ENCODE measurements at regions not wholly inside any gene's neighbourhood (a gene's known extent, or its start where the extent isn't known, plus 50 kb on each side); places are given as distances from the start of the nearest gene placed in this dataset.

- H3K4me3 ChIP-seq (ENCODE audit: low read depth, low read length) = no peak overlapping the region
- peaks cover 3% of the 10 kb centered on the region; the same call in 1 of the 2 replicates for H3K9me3 ChIP-seq (ENCODE audit: control insufficient read depth, insufficient read depth, low read length)
- no peak overlapping the region for H3K9ac ChIP-seq (ENCODE audit: low read depth, low read length)
- no peaks in the 10 kb centered on the region for H3K27me3 ChIP-seq (ENCODE audit: control insufficient read depth, insufficient read depth, low read length)
- H3K27ac ChIP-seq (ENCODE audit: low read depth, low read length) = no peak overlapping the region
- peaks cover 16% of the 10 kb centered on the region for H3K4me1 ChIP-seq (ENCODE audit: control insufficient read depth, insufficient read depth, low read length)
- H3K36me3 ChIP-seq (ENCODE audit: control insufficient read depth, insufficient read depth, low read length) = no peaks in the 10 kb centered on the region
Observed at GRCh38 chr7:42758124-42758523, 153.7 kb downstream of the C7orf25 start.

GRCh38 chr7:42756841-42757240 lies 155.0 kb downstream of the C7orf25 start:
- Histone ChIP-seq H3K9me3 (ENCODE audit: control insufficient read depth, insufficient read depth, low read length) (peaks cover 3% of the 10 kb centered on the region; the same call in 1 of the 2 replicates), H3K4me1 (ENCODE audit: control insufficient read depth, insufficient read depth, low read length) (peaks cover 16% of the 10 kb centered on the region), H3K4me3 (ENCODE audit: low read depth, low read length) (no peak overlapping the region), H3K9ac (ENCODE audit: low read depth, low read length) (no peak overlapping the region), H3K27ac (ENCODE audit: low read depth, low read length) (no peak overlapping the region), H3K27me3 (ENCODE audit: control insufficient read depth, insufficient read depth, low read length) (no peaks in the 10 kb centered on the region), H3K36me3 (ENCODE audit: control insufficient read depth, insufficient read depth, low read length) (no peaks in the 10 kb centered on the region)

GRCh38 chr7:42753811-42754363 lies 158.0 kb downstream of the C7orf25 start:
- Histone ChIP-seq H3K27me3 (ENCODE audit: control insufficient read depth, insufficient read depth, low read length) (no peaks in the 10 kb centered on the region), H3K4me3 (ENCODE audit: low read depth, low read length) (no peak overlapping the region), H3K36me3 (ENCODE audit: control insufficient read depth, insufficient read depth, low read length) (no peaks in the 10 kb centered on the region), H3K9me3 (ENCODE audit: control insufficient read depth, insufficient read depth, low read length) (peaks cover 3% of the 10 kb centered on the region; the same call in 1 of the 2 replicates), H3K4me1 (ENCODE audit: control insufficient read depth, insufficient read depth, low read length) (peaks cover 16% of the 10 kb centered on the region), H3K27ac (ENCODE audit: low read depth, low read length) (peak overlapping the region; percentile 21), H3K9ac (ENCODE audit: low read depth, low read length) (no peak overlapping the region)

GRCh38 chr7:42753367-42753766 lies 158.5 kb downstream of the C7orf25 start:
- H3K27ac ChIP-seq (ENCODE audit: low read depth, low read length) = peak overlapping the region; percentile 21
- H3K9ac ChIP-seq (ENCODE audit: low read depth, low read length) = no peak overlapping the region
- peaks cover 16% of the 10 kb centered on the region for H3K4me1 ChIP-seq (ENCODE audit: control insufficient read depth, insufficient read depth, low read length)
- no peaks in the 10 kb centered on the region for H3K27me3 ChIP-seq (ENCODE audit: control insufficient read depth, insufficient read depth, low read length)
- H3K9me3 ChIP-seq (ENCODE audit: control insufficient read depth, insufficient read depth, low read length) = no peaks in the 10 kb centered on the region
- no peaks in the 10 kb centered on the region for H3K36me3 ChIP-seq (ENCODE audit: control insufficient read depth, insufficient read depth, low read length)
- H3K4me3 ChIP-seq (ENCODE audit: low read depth, low read length) = no peak overlapping the region

DNA sequence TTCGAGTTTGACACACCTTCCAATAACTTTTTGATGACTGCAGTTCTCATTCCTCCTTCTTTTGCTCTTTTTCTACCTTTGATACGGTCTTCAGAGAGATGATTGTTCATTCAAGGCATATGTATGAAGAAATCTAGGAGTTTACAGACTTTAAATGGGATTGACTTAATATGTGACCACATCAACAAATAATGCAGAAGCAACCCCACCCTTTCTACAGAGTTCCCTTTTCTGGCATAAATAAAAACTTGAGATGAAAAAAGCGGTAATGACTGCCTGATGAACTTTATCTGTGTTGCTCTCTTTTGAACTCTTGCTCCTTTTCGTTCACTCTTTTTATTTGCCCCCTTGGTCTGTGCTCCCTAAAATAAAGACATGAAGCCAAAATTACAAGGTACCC lies 161.7 kb downstream of the C7orf25 start:
- peaks cover 16% of the 10 kb centered on the region for H3K4me1 ChIP-seq (ENCODE audit: control insufficient read depth, insufficient read depth, low read length)
- no peak overlapping the region for H3K4me3 ChIP-seq (ENCODE audit: low read depth, low read length)
- H3K9me3 ChIP-seq (ENCODE audit: control insufficient read depth, insufficient read depth, low read length) = no peaks in the 10 kb centered on the region
- H3K27ac ChIP-seq (ENCODE audit: low read depth, low read length) = no peak overlapping the region
- no peaks in the 10 kb centered on the region for H3K36me3 ChIP-seq (ENCODE audit: control insufficient read depth, insufficient read depth, low read length)
- H3K27me3 ChIP-seq (ENCODE audit: control insufficient read depth, insufficient read depth, low read length) = no peaks in the 10 kb centered on the region
- no peak overlapping the region for H3K9ac ChIP-seq (ENCODE audit: low read depth, low read length)

- no peaks in the 10 kb centered on the region for H3K36me3 ChIP-seq (ENCODE audit: control insufficient read depth, insufficient read depth, low read length)
- no peak overlapping the region for H3K27ac ChIP-seq (ENCODE audit: low read depth, low read length)
- H3K9ac ChIP-seq (ENCODE audit: low read depth, low read length) = no peak overlapping the region
- H3K4me3 ChIP-seq (ENCODE audit: low read depth, low read length) = no peak overlapping the region
- no peaks in the 10 kb centered on the region for H3K9me3 ChIP-seq (ENCODE audit: control insufficient read depth, insufficient read depth, low read length)
- no peaks in the 10 kb centered on the region for H3K27me3 ChIP-seq (ENCODE audit: control insufficient read depth, insufficient read depth, low read length)
- peaks cover 4% of the 10 kb centered on the region; the same call in 1 of the 2 replicates for H3K4me1 ChIP-seq (ENCODE audit: control insufficient read depth, insufficient read depth, low read length)
Observed at GRCh38 chr7:42747044-42747443, 164.8 kb downstream of the C7orf25 start.

DNA sequence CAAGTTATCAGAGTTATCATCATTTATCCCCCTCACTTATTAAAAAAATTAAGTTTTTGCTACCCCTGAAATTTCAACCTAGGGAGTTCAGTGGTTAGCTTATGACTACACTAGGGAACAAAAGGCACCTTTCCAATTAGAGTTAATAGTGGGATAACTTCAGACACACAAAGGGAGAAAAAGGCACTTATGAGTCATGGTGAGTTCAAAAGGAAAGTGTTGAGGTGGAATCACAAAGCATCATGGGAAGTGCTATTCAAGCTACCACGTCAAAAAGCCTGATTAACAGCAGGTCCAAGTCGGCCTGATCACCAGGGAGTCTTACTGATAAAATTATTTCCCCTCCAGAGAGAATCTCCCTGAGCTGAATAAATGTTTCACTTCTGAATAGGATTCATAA lies 165.7 kb downstream of the C7orf25 start:
- Histone ChIP-seq H3K9ac (ENCODE audit: low read depth, low read length) (no peak overlapping the region), H3K4me1 (ENCODE audit: control insufficient read depth, insufficient read depth, low read length) (peaks cover 4% of the 10 kb centered on the region; the same call in 1 of the 2 replicates), H3K4me3 (ENCODE audit: low read depth, low read length) (no peak overlapping the region), H3K36me3 (ENCODE audit: control insufficient read depth, insufficient read depth, low read length) (no peaks in the 10 kb centered on the region), H3K27ac (ENCODE audit: low read depth, low read length) (no peak overlapping the region), H3K9me3 (ENCODE audit: control insufficient read depth, insufficient read depth, low read length) (no peaks in the 10 kb centered on the region), H3K27me3 (ENCODE audit: control insufficient read depth, insufficient read depth, low read length) (no peaks in the 10 kb centered on the region)

DNA sequence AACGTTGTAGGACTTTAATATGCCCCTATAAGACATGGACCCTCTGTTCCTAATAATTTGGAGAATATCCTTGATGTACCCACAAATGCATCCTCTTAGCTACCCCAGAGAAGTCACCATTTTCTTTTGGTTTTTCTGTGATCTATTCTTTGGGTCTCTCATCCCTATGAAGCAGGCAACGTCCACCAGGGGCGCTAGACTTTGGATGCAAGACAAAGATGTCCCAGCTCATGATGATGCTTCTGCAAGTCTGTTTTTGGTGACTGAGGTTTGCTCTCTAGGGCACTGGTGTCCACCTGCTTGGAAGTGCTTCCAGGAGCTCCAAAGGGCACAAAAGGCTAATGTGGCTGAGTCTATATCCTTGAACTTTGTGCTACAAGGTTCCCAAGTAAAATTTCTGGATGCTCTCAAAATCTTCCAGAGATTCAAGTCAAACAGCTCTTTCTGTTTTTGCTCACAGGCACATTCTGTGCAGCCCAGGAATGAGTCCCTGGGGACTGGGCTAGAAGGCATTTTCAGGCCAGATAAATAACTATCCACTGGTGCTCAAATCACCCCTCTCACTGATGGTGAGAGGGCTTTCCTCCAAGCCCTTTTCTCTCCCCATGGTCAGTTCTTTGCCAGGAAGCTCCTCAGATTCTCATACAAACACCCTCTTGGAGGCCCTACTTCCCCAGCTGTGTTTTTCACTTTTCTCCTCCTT lies 166.4 kb downstream of the C7orf25 start:
- no peaks in the 10 kb centered on the region for H3K9me3 ChIP-seq (ENCODE audit: control insufficient read depth, insufficient read depth, low read length)

GRCh38 chr7:42744746-42745145 lies 167.1 kb downstream of the C7orf25 start:
- no peak overlapping the region for H3K9ac ChIP-seq (ENCODE audit: low read depth, low read length)
- H3K9me3 ChIP-seq (ENCODE audit: control insufficient read depth, insufficient read depth, low read length) = no peaks in the 10 kb centered on the region
- H3K27me3 ChIP-seq (ENCODE audit: control insufficient read depth, insufficient read depth, low read length) = no peaks in the 10 kb centered on the region
- no peaks in the 10 kb centered on the region for H3K36me3 ChIP-seq (ENCODE audit: control insufficient read depth, insufficient read depth, low read length)
- H3K27ac ChIP-seq (ENCODE audit: low read depth, low read length) = no peak overlapping the region
- H3K4me3 ChIP-seq (ENCODE audit: low read depth, low read length) = no peak overlapping the region
- H3K4me1 ChIP-seq (ENCODE audit: control insufficient read depth, insufficient read depth, low read length) = peaks cover 4% of the 10 kb centered on the region; the same call in 1 of the 2 replicates

More for the DNA sequence above, 166.4 kb downstream of the C7orf25 start:
- H3K36me3 ChIP-seq (ENCODE audit: control insufficient read depth, insufficient read depth, low read length) = no peaks in the 10 kb centered on the region
- H3K4me3 ChIP-seq (ENCODE audit: low read depth, low read length) = no peak overlapping the region
- no peaks in the 10 kb centered on the region for H3K27me3 ChIP-seq (ENCODE audit: control insufficient read depth, insufficient read depth, low read length)
- no peak overlapping the region for H3K27ac ChIP-seq (ENCODE audit: low read depth, low read length)
- H3K4me1 ChIP-seq (ENCODE audit: control insufficient read depth, insufficient read depth, low read length) = peaks cover 4% of the 10 kb centered on the region; the same call in 1 of the 2 replicates
- no peak overlapping the region for H3K9ac ChIP-seq (ENCODE audit: low read depth, low read length)

DNA sequence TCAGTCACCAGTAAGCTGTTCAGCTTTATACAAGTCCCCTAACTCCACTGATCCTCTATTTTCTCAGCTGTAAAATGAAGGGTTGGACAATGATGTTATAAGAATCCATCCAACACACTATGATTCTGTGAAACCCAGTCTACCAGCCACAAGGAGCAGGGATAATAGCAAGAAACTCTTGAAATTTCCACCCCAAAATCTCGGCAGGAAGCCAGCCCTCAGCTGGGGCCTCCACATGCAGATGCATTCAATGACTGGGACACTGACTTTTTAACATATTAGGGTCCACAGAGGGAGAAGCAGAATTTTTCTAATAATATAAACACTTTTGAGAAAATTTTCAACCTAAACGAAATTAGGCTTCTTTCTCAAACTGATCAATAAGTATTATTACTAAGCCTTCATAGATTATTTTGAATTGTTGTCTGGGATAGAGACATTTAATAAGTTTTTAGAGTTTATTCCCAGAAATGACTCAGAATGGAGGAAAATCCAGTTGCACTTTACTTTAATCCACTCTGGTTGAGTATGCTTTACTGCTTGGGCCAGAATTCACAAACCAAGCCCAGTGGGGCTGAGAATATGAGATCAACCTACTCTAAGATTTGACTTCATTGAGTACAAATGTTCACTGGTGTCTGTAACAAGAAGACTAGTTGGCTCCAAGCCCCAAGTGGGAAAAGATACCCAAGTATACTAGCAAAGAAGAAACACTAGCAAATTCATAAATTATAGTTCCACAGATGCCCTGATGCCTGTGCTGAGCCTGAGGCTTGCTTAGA lies 168.6 kb downstream of the C7orf25 start:
- H3K27ac ChIP-seq (ENCODE audit: low read depth, low read length) = no peak overlapping the region
- H3K27me3 ChIP-seq (ENCODE audit: control insufficient read depth, insufficient read depth, low read length) = no peaks in the 10 kb centered on the region
- no peak overlapping the region for H3K9ac ChIP-seq (ENCODE audit: low read depth, low read length)
- peaks cover 4% of the 10 kb centered on the region; the same call in 1 of the 2 replicates for H3K4me1 ChIP-seq (ENCODE audit: control insufficient read depth, insufficient read depth, low read length)
- no peaks in the 10 kb centered on the region for H3K9me3 ChIP-seq (ENCODE audit: control insufficient read depth, insufficient read depth, low read length)
- H3K4me3 ChIP-seq (ENCODE audit: low read depth, low read length) = no peak overlapping the region
- no peaks in the 10 kb centered on the region for H3K36me3 ChIP-seq (ENCODE audit: control insufficient read depth, insufficient read depth, low read length)

GRCh38 chr7:42742318-42742717 lies 169.6 kb downstream of the C7orf25 start:
- no peak overlapping the region for H3K4me3 ChIP-seq (ENCODE audit: low read depth, low read length)
- H3K36me3 ChIP-seq (ENCODE audit: control insufficient read depth, insufficient read depth, low read length) = no peaks in the 10 kb centered on the region
- no peaks in the 10 kb centered on the region for H3K27me3 ChIP-seq (ENCODE audit: control insufficient read depth, insufficient read depth, low read length)
- H3K9me3 ChIP-seq (ENCODE audit: control insufficient read depth, insufficient read depth, low read length) = no peaks in the 10 kb centered on the region
- peaks cover 4% of the 10 kb centered on the region; the same call in 1 of the 2 replicates for H3K4me1 ChIP-seq (ENCODE audit: control insufficient read depth, insufficient read depth, low read length)
- H3K9ac ChIP-seq (ENCODE audit: low read depth, low read length) = no peak overlapping the region
- no peak overlapping the region for H3K27ac ChIP-seq (ENCODE audit: low read depth, low read length)
